ENCODE measurements at regions not wholly inside any gene's neighbourhood (a gene's known extent, or its start where the extent isn't known, plus 50 kb on each side); places are given as distances from the start of the nearest gene placed in this dataset.

DNA sequence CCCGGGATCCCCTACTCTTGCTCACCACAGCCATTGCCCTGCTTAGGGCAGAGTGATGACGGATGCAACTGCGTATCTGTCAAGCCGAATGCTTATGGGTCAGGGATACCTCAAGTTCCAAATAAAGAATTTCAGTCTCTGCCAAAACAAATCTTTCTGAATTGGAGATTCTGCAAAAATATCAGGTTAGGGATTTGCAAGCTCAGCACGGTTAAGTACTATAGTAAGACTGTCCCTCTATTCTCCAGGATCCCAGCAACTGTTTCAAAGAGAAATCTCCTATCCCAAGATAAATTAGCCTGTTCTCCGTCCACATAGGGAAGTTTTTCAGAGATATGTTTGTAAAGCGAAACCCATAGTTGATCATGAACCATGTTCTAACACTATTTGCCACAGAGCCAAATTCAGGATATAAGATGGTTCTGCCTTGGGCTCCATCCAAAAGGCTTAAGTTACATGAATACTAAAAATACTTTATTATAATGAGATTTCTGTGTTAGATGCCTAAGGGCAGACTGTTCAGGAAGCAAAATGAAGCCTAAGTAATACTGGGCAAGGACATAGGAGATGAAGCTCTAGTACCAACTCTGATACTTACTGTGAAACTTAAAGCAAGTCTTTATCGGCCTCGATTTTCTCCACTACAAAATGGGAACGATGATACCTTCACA, 100.1 kb upstream of the LPP start:
- no peaks in the 10 kb centered on the region for H3K36me3 Mint-ChIP-seq
- no peaks in the 10 kb centered on the region for H3K27me3 Mint-ChIP-seq
- intact Hi-C loops (cut with micrococcal nuclease): no loop called here
- no peak overlapping the region for H3K27ac Mint-ChIP-seq
- ChIA-PET POLR2A (no interaction called here), CTCF (no interaction called here)
- H3K9me3 Mint-ChIP-seq: no peaks in the 10 kb centered on the region
- H3K4me3 Mint-ChIP-seq: no peak overlapping the region
- DNase-seq: no peak
- peaks cover 15% of the 10 kb centered on the region for H3K4me1 Mint-ChIP-seq (ENCODE audit: low read depth)

DNA sequence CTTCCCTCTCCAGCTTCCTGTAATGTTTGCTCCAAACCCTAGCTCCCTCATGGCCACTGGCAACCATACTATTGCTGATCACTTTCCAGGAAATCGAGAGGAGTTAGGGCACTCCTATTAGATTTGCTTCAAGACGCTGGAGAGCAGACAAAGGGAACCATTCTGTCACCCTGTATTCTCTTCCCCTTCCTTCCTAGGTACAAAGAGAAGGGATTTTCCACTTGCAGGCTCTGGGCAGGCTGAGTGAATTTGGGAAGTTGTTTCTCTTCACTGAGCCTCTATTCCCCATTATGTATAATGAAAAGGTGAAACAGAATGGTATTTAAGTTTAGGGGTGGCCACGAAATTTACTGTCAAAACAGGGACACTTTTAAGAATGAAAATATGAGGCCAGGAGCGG, 99.4 kb upstream of the LPP start:
- Mint-ChIP-seq H3K4me1 (ENCODE audit: low read depth) (peaks cover 10% of the 10 kb centered on the region), H3K9me3 (no peaks in the 10 kb centered on the region), H3K27ac (no peak overlapping the region), H3K27me3 (no peaks in the 10 kb centered on the region), H3K4me3 (no peak overlapping the region), H3K36me3 (no peaks in the 10 kb centered on the region)
- POLR2A ChIA-PET: no interaction called here
- CTCF ChIA-PET: no interaction called here
- intact Hi-C loops (cut with micrococcal nuclease): no loop called here
- DNase-seq: no peak

DNA sequence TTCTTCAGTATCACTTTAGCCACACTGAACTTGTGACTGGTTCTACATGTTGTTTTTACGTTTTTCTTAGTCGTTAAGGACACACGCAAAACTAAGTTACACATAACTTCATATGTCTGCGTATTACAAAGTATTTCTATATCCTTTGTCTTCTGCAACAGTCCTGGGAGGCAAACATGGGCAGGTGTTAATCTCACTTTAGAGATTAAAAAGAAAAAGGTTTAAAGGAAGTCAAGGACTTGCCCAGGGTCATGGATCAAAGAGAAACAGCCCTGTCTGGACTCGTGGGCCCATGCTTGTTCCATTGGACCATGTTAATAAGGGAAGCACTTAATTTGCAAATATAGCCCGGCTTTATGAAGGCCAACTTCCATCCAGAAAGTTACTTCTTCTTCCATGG, 98.6 kb upstream of the LPP start:
- Mint-ChIP-seq H3K4me3 (no peak overlapping the region), H3K27ac (no peak overlapping the region), H3K4me1 (ENCODE audit: low read depth) (peaks cover 5% of the 10 kb centered on the region), H3K36me3 (no peaks in the 10 kb centered on the region), H3K9me3 (no peaks in the 10 kb centered on the region), H3K27me3 (no peaks in the 10 kb centered on the region)
- intact Hi-C loops (cut with micrococcal nuclease): no loop called here
- no peak for DNase-seq
- CTCF ChIA-PET: no interaction called here
- POLR2A ChIA-PET: no interaction called here

DNA sequence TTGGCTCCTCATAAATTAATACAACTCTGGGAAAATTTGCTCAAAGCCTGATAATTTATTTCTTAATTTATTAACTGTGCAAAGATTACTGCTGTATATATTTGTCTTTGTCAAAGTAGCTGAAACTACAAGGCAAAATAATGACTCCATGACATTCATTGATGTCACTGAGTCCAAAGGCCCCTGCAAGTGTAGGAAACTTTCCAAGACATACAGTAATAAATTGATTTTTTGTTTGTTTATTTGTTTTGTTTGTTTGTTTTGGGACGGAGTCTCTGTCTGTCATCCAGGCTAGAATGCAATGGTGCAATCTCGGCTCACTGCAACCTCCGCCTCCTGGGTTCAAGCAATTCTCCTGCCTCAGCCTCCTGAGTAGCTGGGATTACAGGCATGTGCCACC, 96.8 kb upstream of the LPP start:
- H3K4me1 Mint-ChIP-seq (ENCODE audit: low read depth): peaks cover 19% of the 10 kb centered on the region
- H3K9me3 Mint-ChIP-seq: no peaks in the 10 kb centered on the region
- CTCF ChIA-PET: no interaction called here
- POLR2A ChIA-PET: no interaction called here
- DNase-seq: no peak
- no peaks in the 10 kb centered on the region for H3K36me3 Mint-ChIP-seq
- H3K4me3 Mint-ChIP-seq: no peak overlapping the region
- intact Hi-C loops (cut with micrococcal nuclease): no loop called here
- no peak overlapping the region for H3K27ac Mint-ChIP-seq
- no peaks in the 10 kb centered on the region for H3K27me3 Mint-ChIP-seq

DNA sequence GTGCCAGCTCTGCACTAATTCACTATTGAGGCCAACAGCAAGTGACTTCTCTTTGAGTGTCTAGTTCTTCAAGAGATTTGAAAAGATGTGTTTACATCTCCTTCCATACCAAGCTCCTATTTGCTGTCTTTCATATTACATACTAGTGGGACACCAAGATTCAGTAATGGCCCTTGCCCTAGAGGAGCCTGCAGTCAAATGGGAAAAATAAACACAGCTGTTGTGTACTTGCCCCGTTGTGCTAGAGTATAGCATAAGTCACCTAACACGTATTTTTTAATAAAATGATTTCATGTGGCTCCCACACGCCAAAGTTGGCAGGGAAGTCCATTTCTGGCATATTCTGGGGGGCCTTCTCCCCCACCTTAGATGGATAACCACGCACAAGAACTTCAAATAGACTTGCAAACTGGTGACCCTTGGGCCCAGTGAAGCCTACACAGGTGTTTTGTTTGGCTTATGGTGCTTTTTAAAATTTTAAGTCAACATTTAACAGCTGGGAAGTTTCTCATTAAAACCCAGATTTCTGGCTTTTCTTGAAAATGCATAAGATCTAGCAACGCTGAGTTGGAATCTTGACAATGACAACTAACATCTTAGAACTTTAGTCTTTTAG, 95.3 kb upstream of the LPP start:
- POLR2A ChIA-PET: no interaction called here
- Mint-ChIP-seq H3K4me3 (no peak overlapping the region), H3K27ac (no peak overlapping the region), H3K27me3 (no peaks in the 10 kb centered on the region), H3K4me1 (ENCODE audit: low read depth) (peaks cover 26% of the 10 kb centered on the region), H3K9me3 (no peaks in the 10 kb centered on the region), H3K36me3 (no peaks in the 10 kb centered on the region)
- CTCF ChIA-PET: interaction anchor here (1.0 kb wide), 1 partner anchor 319 kb away, joined by 3 read pairs; no protein-coding TSS in a partner anchor
- intact Hi-C loops (cut with micrococcal nuclease): no loop called here
- no peak for DNase-seq

DNA sequence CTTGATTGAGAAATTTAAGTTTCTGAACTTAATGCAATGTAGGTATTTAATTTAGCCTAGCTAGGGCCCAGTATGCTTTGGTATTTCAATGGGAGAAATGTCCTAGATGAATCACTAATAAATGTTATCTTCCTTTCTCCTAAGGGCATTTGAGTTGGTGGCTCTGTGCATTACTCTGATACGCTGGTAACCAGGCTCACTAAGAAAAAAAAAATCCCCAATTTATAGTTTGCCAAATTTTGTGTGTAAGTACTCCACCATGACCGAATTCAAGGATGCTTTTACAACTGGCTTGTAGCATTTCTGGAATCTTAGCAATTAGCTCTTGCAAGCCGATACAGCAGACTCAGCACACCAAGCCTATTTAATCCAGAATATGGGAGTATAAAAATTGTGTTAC, 94.6 kb upstream of the LPP start:
- no peak for DNase-seq
- CTCF ChIA-PET: interaction anchor here (0.6 to 1.1 kb wide), 4 partner anchors 242 to 320 kb away, joined by 3 to 10 read pairs (median 4); partner anchors contain the start of gene BCL6
- Mint-ChIP-seq H3K9me3 (no peaks in the 10 kb centered on the region), H3K36me3 (no peaks in the 10 kb centered on the region), H3K27me3 (no peaks in the 10 kb centered on the region), H3K4me3 (no peak overlapping the region), H3K27ac (no peak overlapping the region), H3K4me1 (ENCODE audit: low read depth) (peaks cover 31% of the 10 kb centered on the region)
- intact Hi-C loops (cut with micrococcal nuclease): no loop called here
- POLR2A ChIA-PET: no interaction called here

DNA sequence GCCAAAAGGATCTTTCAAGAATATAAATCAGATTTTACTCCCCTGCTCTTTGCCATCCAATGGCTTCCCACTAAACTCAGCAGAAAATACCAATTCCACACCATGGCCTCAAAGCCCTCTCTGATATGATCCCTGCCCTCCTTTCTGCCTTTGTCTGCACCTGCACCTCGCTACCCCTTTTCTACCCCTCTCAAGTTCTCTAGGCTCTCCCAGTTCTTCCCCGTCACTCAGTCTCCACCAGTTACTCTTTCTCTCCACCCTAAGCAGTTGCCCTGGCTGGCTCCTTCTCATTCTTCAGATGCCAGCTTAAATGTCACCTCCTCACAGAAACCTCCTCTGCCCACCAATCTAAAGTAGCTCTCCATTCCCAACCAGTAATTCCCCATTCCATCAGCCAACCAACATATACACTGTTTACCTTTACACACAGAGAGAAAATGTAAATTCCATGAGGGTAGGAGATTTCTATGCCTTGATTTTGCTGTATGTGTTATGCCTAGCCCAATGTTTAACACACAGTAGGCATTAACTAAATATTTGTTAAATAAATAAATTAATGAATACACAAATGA, 93.6 kb upstream of the LPP start:
- Mint-ChIP-seq H3K27me3 (no peaks in the 10 kb centered on the region), H3K4me1 (ENCODE audit: low read depth) (peaks cover 35% of the 10 kb centered on the region), H3K4me3 (no peak overlapping the region), H3K36me3 (no peaks in the 10 kb centered on the region), H3K27ac (no peak overlapping the region), H3K9me3 (no peaks in the 10 kb centered on the region)
- ChIA-PET POLR2A (no interaction called here), CTCF (interaction anchor here (0.6 to 1.1 kb wide), 4 partner anchors 241 to 321 kb away, joined by 3 to 10 read pairs (median 4); partner anchors contain the start of gene BCL6)
- DNase-seq: no peak
- intact Hi-C loops (cut with micrococcal nuclease): loop anchor here (2.0 to 10.0 kb wide), 7 partner anchors 62 to 894 kb away; partner anchors contain the start of gene LPP

DNA sequence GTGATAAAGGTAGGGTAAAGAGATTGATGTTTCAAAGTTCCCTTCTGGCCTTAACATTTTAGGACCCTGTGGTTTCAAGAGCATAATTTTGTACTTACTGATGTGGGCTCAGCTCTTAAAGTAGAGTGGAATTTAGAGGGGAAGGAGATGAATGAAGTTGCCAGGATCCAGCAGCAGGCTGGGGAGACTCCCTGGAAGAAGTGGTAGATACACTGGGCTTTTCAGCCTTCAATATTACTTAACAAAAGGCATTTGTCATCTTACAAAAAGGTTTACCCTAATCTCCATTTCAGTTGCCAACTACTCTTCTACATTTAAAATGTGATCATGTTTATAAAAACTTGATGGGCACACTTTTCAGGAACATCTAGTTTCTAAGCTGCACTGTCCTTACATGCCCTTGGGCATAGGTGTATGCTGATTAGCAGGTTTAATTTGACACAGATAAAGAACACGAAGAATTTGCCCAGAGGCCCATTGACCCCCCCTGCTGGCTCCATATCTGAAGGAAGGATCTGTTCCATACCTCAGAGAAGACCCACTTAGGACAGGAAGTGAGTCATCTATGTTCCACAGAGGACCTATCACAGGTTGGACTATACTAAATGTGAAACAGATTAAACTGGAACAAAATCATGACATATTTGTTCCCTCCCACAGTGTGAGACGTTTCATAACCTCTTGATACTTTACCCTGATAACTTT, 93.0 kb upstream of the LPP start:
- H3K9me3 Mint-ChIP-seq: no peaks in the 10 kb centered on the region
- H3K36me3 Mint-ChIP-seq: no peaks in the 10 kb centered on the region
- CTCF ChIA-PET: interaction anchor here (1.0 to 1.8 kb wide), 4 partner anchors 11 to 322 kb away, joined by 3 to 7 read pairs (median 5); no protein-coding TSS in a partner anchor
- no peaks in the 10 kb centered on the region for H3K27me3 Mint-ChIP-seq
- peaks cover 35% of the 10 kb centered on the region for H3K4me1 Mint-ChIP-seq (ENCODE audit: low read depth)
- peak overlapping the region; percentile 80 for H3K27ac Mint-ChIP-seq
- peak overlapping the region; percentile 44 for H3K4me3 Mint-ChIP-seq
- intact Hi-C loops (cut with micrococcal nuclease): loop anchor here (1.0 to 10.0 kb wide), 14 partner anchors 61 to 894 kb away; partner anchors contain the start of gene LPP
- peak; percentile 81 for DNase-seq
- POLR2A ChIA-PET: interaction anchor here (1.3 kb wide), 1 partner anchor 85 kb away, joined by 4 read pairs; no protein-coding TSS in a partner anchor

DNA sequence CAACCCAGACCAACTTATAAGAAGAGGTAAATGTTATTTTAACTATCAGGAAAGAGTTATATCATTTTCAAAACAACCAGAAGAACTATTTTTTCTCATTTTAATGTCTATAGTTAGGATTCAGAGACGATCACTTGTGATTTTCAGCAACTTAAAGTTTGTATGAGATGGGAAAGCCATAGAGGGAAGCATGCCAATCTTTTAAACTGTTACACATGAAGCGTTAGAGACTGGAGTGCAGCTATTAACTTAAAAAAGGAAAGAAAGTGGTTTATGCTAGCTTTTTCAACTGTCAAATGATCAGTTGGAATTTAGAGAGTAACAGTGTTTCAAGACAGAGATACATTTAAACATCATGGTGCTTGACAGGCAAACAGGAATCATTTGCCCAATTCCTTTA, 91.7 kb upstream of the LPP start:
- POLR2A ChIA-PET: no interaction called here
- intact Hi-C loops (cut with micrococcal nuclease): loop anchor here (5.0 to 10.0 kb wide), 5 partner anchors 60 to 893 kb away; partner anchors contain the start of gene LPP
- H3K27ac Mint-ChIP-seq: no peak overlapping the region
- H3K4me3 Mint-ChIP-seq: no peak overlapping the region
- no peak for DNase-seq
- no peaks in the 10 kb centered on the region for H3K27me3 Mint-ChIP-seq
- peaks cover 35% of the 10 kb centered on the region for H3K4me1 Mint-ChIP-seq (ENCODE audit: low read depth)
- no peaks in the 10 kb centered on the region for H3K9me3 Mint-ChIP-seq
- H3K36me3 Mint-ChIP-seq: no peaks in the 10 kb centered on the region
- CTCF ChIA-PET: interaction anchor here (0.7 to 1.8 kb wide), 4 partner anchors 9 to 322 kb away, joined by 3 to 7 read pairs (median 4); no protein-coding TSS in a partner anchor

DNA sequence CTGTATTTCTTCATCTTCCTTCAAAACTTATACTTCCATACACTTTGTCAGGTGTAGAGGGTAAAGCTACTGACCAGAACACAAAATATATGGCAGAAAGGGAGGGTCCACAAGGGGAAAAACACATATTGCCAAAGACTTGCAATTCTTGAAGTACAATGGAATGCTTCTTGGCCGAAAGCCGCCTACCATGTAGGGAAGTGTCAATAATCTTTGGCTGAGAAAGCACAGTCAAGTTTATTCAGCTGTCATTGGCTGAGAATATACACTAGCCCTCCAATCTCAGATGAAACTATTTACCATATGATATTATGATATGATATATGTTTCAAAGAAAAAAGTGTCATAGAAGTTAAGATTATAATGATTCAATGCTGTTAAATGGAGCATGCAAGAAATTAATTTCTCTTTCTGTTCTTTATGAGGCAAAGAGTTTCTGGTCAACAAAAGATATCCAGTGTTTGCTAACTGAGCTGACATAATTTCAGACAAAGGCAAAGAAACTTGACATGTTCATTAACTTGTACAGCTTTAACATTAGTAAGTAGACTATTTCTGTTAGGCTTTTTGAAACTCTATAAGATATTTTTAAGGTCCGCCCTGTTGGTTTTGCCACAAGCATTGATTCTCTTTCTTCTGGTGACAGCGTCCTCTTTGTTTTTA, 89.0 kb upstream of the LPP start:
- H3K27me3 Mint-ChIP-seq: no peaks in the 10 kb centered on the region
- H3K4me3 Mint-ChIP-seq: no peak overlapping the region
- no peaks in the 10 kb centered on the region for H3K9me3 Mint-ChIP-seq
- ChIA-PET POLR2A (no interaction called here), CTCF (interaction anchor here (2.2 kb wide), 1 partner anchor 324 kb away, joined by 7 read pairs; no protein-coding TSS in a partner anchor)
- H3K36me3 Mint-ChIP-seq: no peaks in the 10 kb centered on the region
- H3K27ac Mint-ChIP-seq: no peak overlapping the region
- no peak for DNase-seq
- H3K4me1 Mint-ChIP-seq (ENCODE audit: low read depth): peaks cover 35% of the 10 kb centered on the region
- intact Hi-C loops (cut with micrococcal nuclease): loop anchor here (5.0 to 10.0 kb wide), 5 partner anchors 57 to 890 kb away; partner anchors contain the start of gene LPP

DNA sequence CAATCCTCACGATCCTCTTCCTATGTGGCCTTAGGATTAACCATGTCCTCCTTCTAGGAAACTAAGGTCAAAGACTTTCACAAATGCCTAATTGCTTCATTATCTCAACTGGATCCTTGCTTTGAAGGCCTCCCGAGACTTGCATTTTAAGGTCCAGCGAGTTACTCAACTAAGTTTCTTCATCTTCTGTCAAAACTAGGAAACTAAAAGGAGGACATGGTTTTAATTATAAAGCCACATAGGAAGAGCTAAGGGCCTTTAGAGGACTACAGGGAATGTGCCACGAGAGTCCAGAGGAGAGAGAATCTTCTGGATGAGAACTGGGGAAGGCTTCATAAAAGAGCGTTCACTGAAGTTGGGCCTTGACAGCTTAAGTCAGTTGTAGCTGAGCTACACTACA, 87.8 kb upstream of the LPP start:
- Mint-ChIP-seq H3K27me3 (no peaks in the 10 kb centered on the region), H3K36me3 (no peaks in the 10 kb centered on the region), H3K4me3 (no peak overlapping the region), H3K27ac (no peak overlapping the region), H3K4me1 (ENCODE audit: low read depth) (peaks cover 25% of the 10 kb centered on the region), H3K9me3 (no peaks in the 10 kb centered on the region)
- POLR2A ChIA-PET: no interaction called here
- CTCF ChIA-PET: interaction anchor here (2.2 kb wide), 1 partner anchor 326 kb away, joined by 7 read pairs; no protein-coding TSS in a partner anchor
- intact Hi-C loops (cut with micrococcal nuclease): loop anchor here (10.0 kb wide), 2 partner anchors 219 to 889 kb away; no protein-coding TSS in a partner anchor
- no peak for DNase-seq
